IMR-90 (cell line): ENCODE measurements at regions not wholly inside any gene's neighbourhood (a gene's known extent, or its start where the extent isn't known, plus 50 kb on each side); places are given as distances from the start of the nearest gene placed in this dataset.

Source experiments
- ATAC-seq: fragments of 200-7000 bp; cut with Tn5 transposase; 2 replicates; pipeline ENCODE4 v1.9.1; 2020; ENCODE audit warnings: low read depth, mild to moderate bottlenecking, moderate library complexity
- BruUV-seq: library from RNA; stranded (reverse); fragments of 400-500 nt; replicated peaks from 2 replicates; lab custom pipeline; 2021; lab: Mats Ljungman, UMichigan
- CTCF ChIA-PET: fragments of 300-600 bp; formaldehyde crosslinking; extraction: SDS; loops from one replicate; lab custom pipeline; 2021; ENCODE audit warnings: antibody characterized with exemption; lab: Yijun Ruan, JAX
- POLR2A ChIA-PET: fragments of 300-600 bp; sonication (Branson Sonifier 250); formaldehyde crosslinking; loops from one replicate; lab custom pipeline; 2022; ENCODE audit warnings: antibody characterized with exemption; ENCODE audit not compliant: unreplicated experiment; lab: Charles Lee
- DNase-seq: peaks from one replicate; pipeline ENCODE4 v3.0.0; 2013
- H2AFZ ChIP-seq: replicated peaks from 2 replicates; pipeline ENCODE3; 2013; ENCODE audit warnings: low read length, mild to moderate bottlenecking; ENCODE audit not compliant: poor library complexity
- H2AK5ac ChIP-seq: 2 replicates; pipeline ENCODE4 v1.6.1; 2013; ENCODE audit warnings: low read depth, low read length, inconsistent platforms
- H2AK9ac ChIP-seq: replicated peaks from 2 replicates; pipeline ENCODE3; 2013; ENCODE audit warnings: mild to moderate bottlenecking, low read depth, low read length, moderate library complexity; ENCODE audit not compliant: poor library complexity
- H2BK120ac ChIP-seq: 2 replicates; pipeline ENCODE4 v1.6.1; 2013; ENCODE audit warnings: low read depth, low read length, inconsistent platforms
- H2BK15ac ChIP-seq: 3 replicates; pipeline ENCODE4 v1.6.1; 2013; ENCODE audit warnings: low read depth, low read length, inconsistent platforms
- H2BK20ac ChIP-seq: 2 replicates; pipeline ENCODE4 v1.6.1; 2013; ENCODE audit warnings: low read depth, mild to moderate bottlenecking, inconsistent platforms, low read length, moderate library complexity
- H2BK5ac ChIP-seq: 2 replicates; pipeline ENCODE4 v1.6.1; 2013; ENCODE audit warnings: mild to moderate bottlenecking, low read depth, low read length, inconsistent platforms; ENCODE audit not compliant: poor library complexity, severe bottlenecking
- H3K14ac ChIP-seq: replicated peaks from 2 replicates; pipeline ENCODE4 v1.6.1; 2013; ENCODE audit warnings: low read depth, low read length, inconsistent platforms
- H3K18ac ChIP-seq: 2 replicates; pipeline ENCODE4 v1.6.1; 2013; ENCODE audit warnings: low read depth, low read length, control low read depth
- H3K23ac ChIP-seq: 2 replicates; pipeline ENCODE4 v1.6.1; 2013; ENCODE audit warnings: low read depth, low read length, inconsistent platforms
- H3K27ac ChIP-seq: 2 replicates; pipeline ENCODE4 v1.5.1; 2013; ENCODE audit warnings: mild to moderate bottlenecking, control low read depth, low read length; ENCODE audit not compliant: insufficient read depth
- H3K27me3 ChIP-seq: 2 replicates; pipeline ENCODE4 v1.6.1; 2013; ENCODE audit warnings: low read length; ENCODE audit not compliant: control insufficient read depth, insufficient read depth
- H3K36me3 ChIP-seq: 2 replicates; pipeline ENCODE4 v1.6.1; 2013; ENCODE audit warnings: low read length, mixed read lengths; ENCODE audit not compliant: control insufficient read depth, insufficient read depth
- H3K4ac ChIP-seq: 2 replicates; pipeline ENCODE4 v1.6.1; 2013; ENCODE audit warnings: low read depth, low read length, inconsistent platforms
- H3K4me1 ChIP-seq: 2 replicates; pipeline ENCODE4 v1.6.1; 2013; ENCODE audit warnings: low read length, mixed read lengths; ENCODE audit not compliant: control insufficient read depth, insufficient read depth
- H3K4me2 ChIP-seq: 2 replicates; pipeline ENCODE4 v1.6.1; 2013; ENCODE audit warnings: low read depth, mild to moderate bottlenecking, control low read depth, low read length, moderate library complexity
- H3K4me3 ChIP-seq: 2 replicates; pipeline ENCODE4 v1.5.1; 2013; ENCODE audit warnings: low read depth, mild to moderate bottlenecking, control low read depth, low read length, moderate library complexity; ENCODE audit not compliant: insufficient read depth
- H3K56ac ChIP-seq: 2 replicates; pipeline ENCODE4 v1.6.1; 2013; ENCODE audit warnings: low read length, inconsistent platforms; ENCODE audit not compliant: insufficient read depth; ENCODE audit errors: extremely low read depth
- H3K79me1 ChIP-seq, 2 experiments: 2 replicates each; pipeline ENCODE4 v1.6.1; 2013; ENCODE audit warnings: low read length in 2 of 2, inconsistent platforms in 1 of 2, low read depth in 1 of 2
- H3K9ac ChIP-seq: 2 replicates; pipeline ENCODE4 v1.6.1; 2013; ENCODE audit warnings: low read depth, low read length, control low read depth
- H3K9me1 ChIP-seq: 2 replicates; pipeline ENCODE4 v1.6.1; 2013; ENCODE audit warnings: low read length, inconsistent platforms; ENCODE audit not compliant: insufficient read depth
- H3K9me3 ChIP-seq: 2 replicates; pipeline ENCODE4 v1.6.1; 2013; ENCODE audit warnings: low read length; ENCODE audit not compliant: control insufficient read depth, insufficient read depth
- H4K20me1 ChIP-seq: 2 replicates; pipeline ENCODE4 v1.6.1; 2013; ENCODE audit warnings: low read length, inconsistent platforms; ENCODE audit not compliant: insufficient read depth
- H4K5ac ChIP-seq: 2 replicates; pipeline ENCODE4 v1.6.1; 2013; ENCODE audit warnings: mild to moderate bottlenecking, low read depth, low read length, control low read depth
- H4K8ac ChIP-seq, 2 experiments: 2 replicates each; pipeline ENCODE4 v1.6.1; 2013; ENCODE audit warnings: low read depth in 2 of 2, low read length in 2 of 2, control low read depth in 1 of 2, inconsistent platforms in 1 of 2
- H4K91ac ChIP-seq: 2 replicates; pipeline ENCODE4 v1.6.1; 2013; ENCODE audit warnings: low read depth, low read length, inconsistent platforms; ENCODE audit not compliant: insufficient read depth
- NFE2L2 ChIP-seq: fragments of 150-350 bp; IDR thresholded peaks from 2 replicates; pipeline ENCODE4 v1.6.1; 2016; ENCODE audit warnings: low read depth, mild to moderate bottlenecking, low read length
- RAD21 ChIP-seq: IDR thresholded peaks from 2 replicates; pipeline ENCODE4 v1.6.1; 2012; ENCODE audit warnings: low read length, improper control_type of control experiment
- WGBS, 2 experiments: methylation state at CpG; one replicate each; pipeline versions ENCODE4 v1.1.5 to v1.1.7; 2013; ENCODE audit warnings: missing lambda C conversion rate in 2 of 2; ENCODE audit not compliant: insufficient read length in 1 of 2; ENCODE audit errors: extremely low coverage in 2 of 2; 5-methylcytosine and 5-hydroxymethylcytosine counted together
- dilution Hi-C: fragments of 300-500 bp; cut with HindIII; formaldehyde crosslinking; loops from one replicate; pipeline ENCODE4 v1.14.3; 2018; ENCODE audit warnings: low sequenced_read_pairs; ENCODE audit not compliant: unreplicated experiment
- in situ Hi-C: fragments of 300-500 bp; cut with MboI; formaldehyde crosslinking; loops from 3 replicates; pipeline ENCODE4 v1.14.3; 2019; ENCODE audit warnings: low sequenced_read_pairs, inconsistent platforms, mixed read lengths
- intact Hi-C: fragments of 100-400 bp; cut with micrococcal nuclease; formaldehyde crosslinking; loops from 2 replicates; pipeline ENCODE4 v1.10.0; 2022

GRCh38 chr16:80317116-80317515 is 223.7 kb upstream of the DYNLRB2 start:
- WGBS, 2 experiments = 50% methylated on average over 5 of the region's 10 CpGs; no CpG with 5 or more reads in 1 of the 2 experiments
- dilution Hi-C loops (no loop called here), in situ Hi-C loops (no loop called here), intact Hi-C loops (loop anchor here (5.0 kb wide), 1 partner anchor 225 kb away; no protein-coding TSS in a partner anchor)
- Histone ChIP-seq H2AK5ac (no peak overlapping the region), H3K9me3 (no peaks in the 10 kb centered on the region), H3K14ac (no peak overlapping the region), H4K8ac (no peak overlapping the region), H4K5ac (no peak overlapping the region), H2AFZ (no peak overlapping the region), H3K23ac (no peak overlapping the region), H3K79me1 (no peaks in the 10 kb centered on the region), H3K27ac (no peak overlapping the region), H3K4me2 (no peak overlapping the region), H3K4me1 (no peaks in the 10 kb centered on the region), H3K4me3 (no peak overlapping the region), H4K91ac (no peak overlapping the region), H4K20me1 (no peaks in the 10 kb centered on the region), H2BK120ac (no peak overlapping the region), H3K27me3 (no peaks in the 10 kb centered on the region), H3K36me3 (no peaks in the 10 kb centered on the region), H3K18ac (no peak overlapping the region), H3K9ac (no peak overlapping the region), H3K9me1 (no peaks in the 10 kb centered on the region), H2BK5ac (no peak overlapping the region), H3K56ac (no peak overlapping the region), H3K4ac (no peak overlapping the region), H2AK9ac (no peak overlapping the region), H2BK15ac (no peak overlapping the region), H2BK20ac (no peak overlapping the region)
- BruUV-seq = no TSS peak
- TF ChIP-seq NFE2L2 (no peak), RAD21 (no peak)
- no peak for ATAC-seq
- no peak for DNase-seq
- CTCF ChIA-PET = interaction anchor here (1.2 kb wide), 1 partner anchor 14 kb away, joined by 5 read pairs; no protein-coding TSS in a partner anchor
- POLR2A ChIA-PET = no interaction called here
